Dermis blood vessel endothelial cell (primary cell): ENCODE measurements at regions not wholly inside any gene's neighbourhood (a gene's known extent, or its start where the extent isn't known, plus 50 kb on each side); places are given as distances from the start of the nearest gene placed in this dataset.
"Not testable (repeated sequence)": the region's sequence is repeated elsewhere in the genome, so short reads cannot be mapped to it uniquely, and the experiment has no call there.

Experiments used
- DNase-seq: peaks from one replicate; pipeline ENCODE4 v3.0.0; 2010

DNA sequence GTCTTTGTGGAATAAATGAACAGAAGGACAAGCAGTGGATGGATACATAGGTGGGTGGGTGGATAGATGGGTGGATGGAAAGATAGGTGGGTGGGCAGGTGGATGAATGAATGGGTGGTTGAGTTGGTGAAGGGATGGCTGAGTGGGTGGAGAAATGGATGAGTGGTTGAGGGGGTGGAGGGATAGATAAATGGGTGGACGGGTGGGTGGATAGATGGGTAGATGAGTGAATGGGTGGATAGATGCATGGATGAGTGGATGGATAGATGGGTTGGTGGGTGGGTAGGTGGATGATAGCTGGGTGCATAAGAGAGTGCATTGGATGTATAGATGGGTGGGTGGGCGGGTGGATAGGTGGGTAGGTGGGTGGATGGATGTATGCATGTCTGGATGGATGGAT is 63.5 kb downstream of the UNC93B1 start:
- not testable (repeated sequence) for DNase-seq

DNA sequence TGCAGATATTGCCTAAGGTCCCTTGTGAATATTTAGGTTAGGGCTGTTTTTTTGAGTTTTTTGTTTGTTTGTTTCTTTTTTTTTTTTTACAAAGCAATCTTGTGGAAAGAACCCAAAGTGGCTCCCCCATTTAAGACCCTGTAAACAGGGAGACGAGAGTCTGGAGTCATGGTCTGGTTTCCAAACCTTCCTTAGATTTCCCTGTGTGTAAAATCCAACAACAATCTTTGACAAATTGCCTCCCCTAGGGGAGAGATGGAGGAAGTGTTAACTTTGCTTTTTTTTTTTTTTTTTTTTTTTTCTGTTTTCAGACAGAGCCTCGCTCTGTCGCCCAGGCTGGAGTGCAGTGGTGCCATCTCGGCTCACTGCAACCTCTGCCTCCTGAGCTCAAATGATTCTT is 64.9 kb downstream of the UNC93B1 start:
- not testable (repeated sequence) for DNase-seq

DNA sequence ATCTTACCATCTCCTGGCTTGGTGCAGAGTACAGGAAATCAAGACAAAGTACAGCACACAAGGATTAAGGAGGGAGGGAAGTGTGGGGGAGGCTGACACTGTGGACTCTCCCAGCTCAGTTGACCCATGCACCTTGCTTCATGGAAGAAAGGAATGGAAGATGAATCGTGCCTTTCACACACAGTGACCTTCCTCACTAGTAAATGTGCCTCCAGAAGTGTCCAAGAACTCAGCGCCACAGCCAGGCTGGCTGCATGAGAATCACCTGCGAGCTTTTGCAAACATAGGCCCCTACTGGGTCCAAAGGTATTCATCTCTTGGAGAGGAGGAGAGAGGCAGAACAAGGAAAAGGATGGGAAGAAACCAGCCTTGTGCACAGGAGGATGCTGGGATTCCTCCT is 65.5 kb downstream of the UNC93B1 start:
- DNase-seq, result not testable (repeated sequence)

DNA sequence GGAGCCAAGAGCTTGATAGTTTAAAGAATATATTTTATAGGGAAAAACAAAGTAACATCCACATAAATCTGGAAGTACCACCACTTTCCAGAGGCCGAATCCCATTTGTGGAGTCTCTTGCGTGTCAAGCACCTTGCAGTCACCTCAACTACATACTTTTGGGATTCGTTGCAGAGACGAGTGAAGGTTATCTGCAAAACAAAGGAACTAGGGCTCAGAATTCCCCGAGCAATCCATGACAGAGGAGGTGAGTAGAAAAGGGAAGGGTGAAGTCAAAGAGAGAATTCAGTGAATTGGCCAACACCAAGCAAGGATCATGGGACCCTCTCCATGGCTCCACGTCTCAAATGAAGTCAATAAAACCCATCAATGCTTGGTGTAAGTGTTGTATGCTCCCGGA is 80.3 kb downstream of the UNC93B1 start:
- not testable (repeated sequence) for DNase-seq

DNA sequence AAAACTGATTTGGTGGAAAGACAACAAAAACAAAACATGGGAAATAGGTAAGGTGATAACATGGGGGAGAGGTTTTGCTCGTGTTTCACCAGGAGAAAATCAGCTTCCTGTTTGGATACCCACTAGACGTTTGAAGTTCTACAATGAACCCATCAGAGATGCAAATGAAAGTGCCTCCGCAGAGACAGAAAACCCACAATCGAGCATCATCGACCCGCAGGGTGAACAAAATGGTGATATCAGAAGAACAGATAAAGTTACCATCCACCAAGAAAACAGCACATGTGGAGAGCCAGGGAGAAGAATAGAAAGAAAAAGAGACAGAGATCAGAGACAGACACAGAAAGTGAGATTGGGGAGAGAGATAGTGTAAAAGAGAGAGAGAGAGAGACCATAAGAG is 83.4 kb downstream of the UNC93B1 start:
- DNase-seq, result not testable (repeated sequence)

DNA sequence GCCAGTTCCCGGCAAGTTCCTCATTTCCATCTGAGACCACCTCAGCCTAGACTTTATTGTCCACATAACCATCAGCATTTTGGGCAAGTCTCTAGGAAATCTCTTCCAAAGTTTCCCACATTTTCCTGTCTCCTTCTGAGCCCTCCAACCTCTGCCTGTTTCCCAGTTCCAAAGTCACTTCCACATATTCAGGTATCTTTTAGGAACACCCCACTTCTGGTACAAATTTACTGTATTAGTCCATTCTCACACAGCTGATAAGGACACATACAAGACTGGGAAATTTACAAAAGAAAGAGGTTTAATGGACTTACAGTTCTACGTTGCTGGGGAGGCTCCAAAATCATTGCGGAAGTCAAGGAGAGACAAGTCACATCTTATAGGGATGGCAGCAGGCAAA is 91.7 kb downstream of the UNC93B1 start:
- not testable (repeated sequence) for DNase-seq

DNA sequence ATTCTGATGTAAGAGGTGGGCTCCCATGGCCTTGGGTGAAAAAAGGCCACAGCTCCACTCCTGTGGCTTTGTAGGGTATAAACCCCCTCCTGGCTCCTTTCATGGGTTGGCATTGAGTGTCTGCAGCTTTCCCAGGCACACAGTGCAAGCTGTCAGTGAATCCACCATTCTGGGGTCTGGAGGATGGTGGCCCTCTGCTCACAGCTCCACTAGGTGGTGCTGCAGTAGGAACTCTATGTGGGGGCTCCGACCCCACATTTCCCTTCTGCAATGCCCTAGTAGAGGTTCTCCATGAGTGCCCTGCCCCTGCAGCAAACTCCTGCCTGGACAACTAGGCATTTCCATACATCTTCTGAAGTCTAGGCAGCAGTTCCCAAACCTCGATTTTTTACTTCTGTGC is 92.7 kb downstream of the UNC93B1 start:
- not testable (repeated sequence) for DNase-seq

DNA sequence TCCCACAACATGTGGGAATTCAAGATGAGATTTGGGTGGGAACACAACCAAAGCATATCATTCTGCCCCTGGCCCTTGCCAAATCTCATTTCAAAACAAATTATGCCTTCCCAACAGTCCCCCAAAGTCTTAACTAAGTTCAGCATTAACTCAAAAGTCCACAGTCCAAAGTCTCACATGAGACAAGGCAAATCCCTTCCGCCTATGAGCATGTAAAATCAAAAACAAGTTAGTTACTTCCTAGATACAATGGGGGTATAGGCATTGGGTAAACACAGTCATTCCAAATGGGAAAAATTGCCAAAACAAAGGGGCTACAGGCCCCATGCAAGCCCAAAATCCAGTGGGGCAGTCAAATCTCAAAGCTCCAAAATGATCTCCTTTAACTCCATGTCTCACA is 93.1 kb downstream of the UNC93B1 start:
- not testable (repeated sequence) for DNase-seq

DNA sequence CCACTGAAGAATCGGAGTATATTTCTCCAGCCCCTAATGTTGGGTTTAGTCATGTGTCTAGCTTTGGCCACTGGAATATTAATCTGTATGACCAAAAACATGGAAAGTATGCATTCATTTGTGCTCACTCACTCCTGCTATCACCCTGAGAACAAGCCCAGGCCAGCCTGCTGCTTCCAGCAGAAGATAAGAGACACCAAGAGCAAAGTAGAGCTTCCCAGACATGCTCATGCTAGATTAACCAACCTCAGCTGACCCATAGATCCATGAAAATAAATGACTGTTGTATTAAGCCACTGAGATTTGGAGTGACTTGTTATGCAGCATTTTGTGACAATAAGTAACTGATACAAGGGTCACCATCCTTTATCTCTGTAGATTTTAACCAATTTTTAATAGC is 96.9 kb downstream of the UNC93B1 start:
- not testable (repeated sequence) for DNase-seq

DNA sequence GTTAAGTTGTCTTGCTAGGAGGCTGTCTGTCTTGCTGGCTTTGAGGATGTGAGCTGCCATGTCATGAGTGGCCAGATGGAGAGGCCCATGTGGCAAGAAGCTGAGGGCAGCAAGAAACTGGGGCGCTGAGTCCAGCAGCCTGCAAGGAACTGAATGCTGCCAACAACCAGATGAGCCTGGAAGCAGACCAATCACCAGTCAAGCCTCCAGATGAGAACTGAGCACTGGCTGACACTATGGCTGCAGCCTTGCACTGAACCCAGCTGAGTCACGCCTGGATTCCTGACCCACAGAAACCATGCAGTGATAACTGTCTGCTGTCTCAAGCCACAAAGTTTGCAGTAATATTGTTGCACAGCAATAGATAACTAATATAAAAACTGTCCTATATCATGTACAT is 104.4 kb downstream of the UNC93B1 start:
- not testable (repeated sequence) for DNase-seq

DNA sequence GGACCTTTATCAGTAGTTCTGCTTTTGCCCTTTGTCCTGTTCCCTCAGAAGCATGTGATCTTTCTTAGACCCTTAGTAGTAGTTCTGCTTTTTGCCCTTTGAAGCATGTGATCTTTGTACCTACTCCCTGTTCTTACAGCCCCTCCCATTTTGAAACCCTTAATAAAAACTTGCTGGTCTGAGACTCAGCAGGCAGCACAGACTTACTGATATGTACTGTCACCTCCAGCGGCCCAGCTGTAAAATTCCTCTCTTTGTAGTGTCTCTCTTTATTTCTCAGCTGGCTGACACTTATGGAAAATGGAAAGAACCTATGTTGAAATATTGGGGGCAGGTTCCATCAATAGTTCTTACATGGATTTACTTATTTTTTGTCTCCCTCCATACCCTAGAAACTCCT is 110.4 kb downstream of the UNC93B1 start:
- DNase-seq, result not testable (repeated sequence)

DNA sequence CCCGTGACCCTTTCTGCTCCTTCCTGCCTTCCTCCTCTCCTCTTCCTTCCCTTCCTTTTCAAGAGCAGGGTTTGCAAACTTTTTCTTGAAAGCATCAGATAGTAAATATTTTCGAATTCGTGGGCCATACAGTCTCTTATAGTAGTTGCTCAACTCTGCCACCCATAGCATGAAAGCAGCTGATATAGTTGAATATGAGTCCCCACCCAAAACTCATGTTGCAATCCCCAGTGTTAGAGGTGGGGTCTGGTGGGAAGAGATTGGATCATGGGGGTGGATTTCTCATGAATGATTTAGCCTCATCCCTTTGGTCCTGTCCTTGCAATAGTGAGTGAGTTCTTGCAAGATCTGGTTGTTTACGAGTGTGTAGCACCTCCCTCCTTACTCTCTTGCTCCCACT is 114.3 kb downstream of the UNC93B1 start:
- not testable (repeated sequence) for DNase-seq

DNA sequence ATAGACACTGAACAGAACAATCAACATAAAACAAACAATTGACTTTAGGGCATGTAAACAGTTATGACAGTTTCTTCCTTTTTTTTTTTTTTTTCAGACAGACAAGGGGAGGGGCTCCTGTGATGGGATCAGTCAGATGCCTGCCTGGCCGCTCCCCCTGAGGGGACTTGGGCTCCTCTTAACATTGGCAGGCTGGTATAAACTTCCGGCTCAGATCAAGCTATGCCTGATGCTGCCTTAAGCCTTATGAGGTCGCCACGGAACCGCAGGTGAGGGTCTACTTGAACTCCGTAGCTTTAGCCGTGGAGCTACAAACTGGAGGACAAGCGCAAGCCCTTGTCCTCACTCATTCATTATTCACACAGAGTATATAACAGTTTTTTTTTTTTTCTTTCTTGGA is 115.8 kb downstream of the UNC93B1 start:
- not testable (repeated sequence) for DNase-seq

DNA sequence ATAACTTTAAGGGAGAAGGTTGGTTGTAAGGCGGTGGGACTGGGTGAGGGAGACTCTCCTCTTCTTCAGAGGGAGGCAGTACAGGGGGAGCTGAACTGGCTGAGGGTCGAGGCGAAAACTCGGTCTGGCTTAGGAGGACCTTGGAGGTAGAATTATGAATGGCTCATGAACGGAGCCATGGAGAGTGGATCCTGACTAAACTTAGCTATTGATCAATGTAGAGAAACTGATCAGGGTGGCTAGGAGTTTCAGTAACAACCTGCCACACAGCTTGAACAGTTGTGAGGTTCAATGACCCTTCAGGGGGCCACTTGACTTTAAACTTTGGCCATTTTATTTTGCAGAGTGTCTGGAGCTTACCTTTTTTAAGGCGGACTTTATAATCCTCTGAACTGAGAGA is 117.2 kb downstream of the UNC93B1 start:
- not testable (repeated sequence) for DNase-seq

DNA sequence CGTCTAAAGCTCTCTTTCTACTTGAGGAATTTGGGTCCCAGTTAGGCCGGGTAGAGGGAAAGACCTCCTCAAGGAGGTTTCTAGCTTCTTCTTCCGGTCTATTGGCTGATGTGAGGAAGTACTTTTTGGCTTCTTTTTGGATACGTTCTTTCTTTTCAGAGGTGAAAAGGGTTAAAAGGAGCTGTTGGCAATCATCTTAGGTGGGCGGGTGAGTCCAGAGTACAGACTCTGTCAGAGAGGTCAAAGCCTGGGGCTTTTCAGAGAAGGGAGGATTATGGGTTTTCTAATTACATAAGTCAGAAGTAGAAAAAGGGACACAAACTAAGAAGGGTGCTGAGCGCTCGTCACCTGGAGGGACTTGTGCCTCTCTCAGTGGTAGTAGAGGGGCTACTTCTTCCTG is 117.7 kb downstream of the UNC93B1 start:
- DNase-seq, result not testable (repeated sequence)

DNA sequence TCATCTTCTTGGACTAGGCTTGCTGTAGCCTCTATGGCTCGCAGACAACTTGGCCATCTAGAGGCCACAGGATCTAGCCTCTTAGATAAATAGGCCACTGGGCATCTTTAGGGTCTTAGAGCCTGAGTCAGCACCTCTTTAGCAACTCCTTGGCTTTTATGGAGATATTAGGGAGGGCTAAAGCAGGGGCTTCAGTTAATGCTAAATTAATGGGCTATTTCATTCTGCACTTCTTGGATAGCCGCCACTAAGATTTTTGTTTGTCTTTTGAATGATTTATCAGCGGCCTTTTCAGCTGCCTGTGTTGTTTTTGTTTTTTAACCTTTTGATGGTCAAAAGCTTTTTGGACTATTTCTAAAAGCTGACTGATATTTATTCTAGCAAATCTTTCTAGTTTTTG is 118.3 kb downstream of the UNC93B1 start:
- DNase-seq, result not testable (repeated sequence)

DNA sequence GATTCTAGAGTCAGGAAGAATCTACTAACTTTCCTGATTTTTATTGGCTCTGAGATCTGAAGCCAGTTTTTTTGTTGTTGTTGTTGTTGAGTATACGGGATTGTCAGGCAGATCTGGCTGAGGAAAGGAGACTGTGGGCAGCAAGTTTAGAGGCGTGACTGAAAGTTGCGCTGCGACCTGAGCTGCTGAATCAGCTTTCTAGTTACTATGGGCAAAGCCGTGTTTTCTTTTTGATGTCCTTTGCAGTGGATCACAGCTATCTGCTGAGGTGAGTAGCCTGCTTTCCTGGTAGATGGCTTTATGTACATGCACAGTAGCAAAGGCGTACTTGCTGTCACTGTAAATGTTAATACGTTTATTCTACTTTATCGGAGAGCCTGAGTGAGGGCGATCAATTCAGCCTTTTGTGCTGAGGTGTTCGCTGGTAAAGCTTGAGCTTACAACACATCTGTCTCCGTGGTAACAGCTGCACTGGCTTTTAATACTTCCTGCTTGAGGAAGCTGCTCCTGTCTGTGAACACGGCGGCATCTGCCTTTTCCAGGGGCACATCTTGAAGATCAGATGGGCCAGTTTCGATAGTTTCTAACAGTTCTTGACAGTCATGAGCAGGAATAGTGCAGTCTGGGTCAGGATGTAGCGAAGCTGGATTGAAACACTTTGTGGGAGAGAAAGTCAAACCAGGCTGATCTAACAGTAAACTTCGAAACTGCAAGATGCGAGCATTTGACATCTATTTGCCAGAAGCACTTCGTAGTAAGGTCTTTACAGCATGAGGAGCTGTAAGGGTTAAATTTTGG is 118.9 kb downstream of the UNC93B1 start:
- DNase-seq, result not testable (repeated sequence)

DNA sequence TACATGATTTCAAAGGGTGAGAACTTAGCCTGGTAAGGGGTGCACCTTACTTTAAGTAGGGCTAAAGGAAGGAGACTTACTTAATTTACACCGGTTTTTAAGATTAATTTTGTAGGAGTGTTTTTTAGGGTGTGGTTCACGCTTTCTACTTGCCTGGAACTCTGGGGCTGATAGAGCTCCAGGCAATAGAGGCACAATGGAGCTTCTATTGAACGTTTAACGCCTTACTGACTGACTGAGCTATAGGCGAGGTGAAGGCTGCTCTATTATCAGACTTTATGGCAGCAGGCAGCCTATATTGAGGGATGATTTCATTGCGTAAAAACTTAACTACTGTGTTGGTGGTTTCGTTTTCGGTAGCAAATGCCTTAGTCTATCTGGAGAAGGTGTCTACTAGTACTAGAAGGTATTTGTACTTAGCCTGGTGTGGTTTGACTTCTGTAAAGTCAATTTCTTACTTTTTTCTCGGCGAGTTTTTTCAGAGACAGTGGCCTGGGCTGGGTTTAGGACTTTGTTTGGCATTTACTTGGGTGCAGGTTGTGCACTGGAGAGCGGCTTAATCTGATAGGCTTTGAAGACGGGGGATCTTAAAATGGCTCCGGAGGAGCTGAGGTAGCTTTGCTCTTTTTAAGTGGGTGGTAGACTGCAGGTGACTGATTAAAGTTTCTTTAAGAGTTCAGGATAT is 119.7 kb downstream of the UNC93B1 start:
- not testable (repeated sequence) for DNase-seq

DNA sequence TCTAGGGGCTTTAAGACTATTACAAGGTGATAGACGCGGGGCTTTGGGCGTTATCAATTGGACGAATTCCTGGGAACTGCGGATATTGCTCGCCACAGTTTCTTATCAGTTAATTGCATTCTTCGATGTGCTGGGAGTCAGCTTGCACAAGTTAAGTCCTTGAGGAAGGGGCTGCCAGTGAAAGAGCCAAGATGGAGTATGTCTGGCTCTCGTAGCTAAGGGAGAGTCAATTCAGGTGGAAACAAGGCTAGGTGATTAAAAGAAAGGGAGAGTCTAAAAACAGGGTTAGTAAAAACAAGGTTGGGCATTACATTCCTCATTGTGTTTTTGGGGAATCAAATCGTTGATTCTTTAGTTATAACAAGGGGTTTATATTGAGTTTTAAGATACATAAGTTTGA is 121.6 kb downstream of the UNC93B1 start:
- DNase-seq, result not testable (repeated sequence)

DNA sequence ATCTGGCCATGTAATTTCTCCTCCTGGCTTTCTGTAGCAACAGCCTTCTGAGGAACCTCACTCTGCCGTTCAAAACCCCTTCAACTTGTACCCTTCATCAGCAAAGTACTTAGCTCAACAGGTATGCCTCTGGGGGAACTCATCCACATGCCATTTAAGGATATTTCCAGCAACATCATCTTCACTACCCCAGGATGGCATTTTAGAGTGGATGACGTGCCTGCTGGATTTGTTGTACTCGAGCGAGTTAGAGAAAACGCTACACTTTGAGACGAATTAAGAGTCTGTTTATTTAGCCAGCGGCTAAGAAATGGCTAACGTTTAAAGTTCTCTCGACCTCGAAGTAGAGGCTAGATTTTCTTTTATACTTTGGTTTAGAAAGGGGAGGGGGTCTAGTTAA is 122.1 kb downstream of the UNC93B1 start:
- DNase-seq, result not testable (repeated sequence)

DNA sequence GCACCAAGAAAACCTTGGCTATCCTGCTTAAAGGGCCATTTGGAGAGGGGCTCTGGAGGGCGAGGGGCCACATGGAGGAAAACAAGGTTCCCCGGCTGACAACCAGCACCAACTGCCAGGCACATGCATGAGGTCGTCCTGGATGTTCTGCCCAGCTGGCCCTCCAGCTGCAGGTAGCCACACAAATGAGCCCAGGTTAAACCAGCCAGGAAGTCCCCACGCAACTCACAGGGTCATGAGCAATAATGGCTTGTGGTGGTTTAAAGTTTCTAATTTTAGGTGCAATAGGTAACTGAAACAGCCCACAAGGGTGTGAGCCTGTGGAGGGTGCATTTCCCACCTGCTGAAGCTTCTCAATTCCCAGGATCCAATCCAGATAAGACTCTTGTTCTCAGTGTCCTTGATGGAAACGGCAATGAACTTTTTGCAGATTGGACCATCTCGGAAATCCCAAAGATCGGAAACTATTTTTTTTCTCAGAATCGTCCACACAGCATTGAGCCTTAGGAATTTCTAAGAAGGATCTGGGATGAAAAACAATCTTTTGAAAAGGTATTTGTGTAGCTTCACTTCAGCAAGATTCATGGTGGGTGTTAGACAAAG is 123.2 kb downstream of the UNC93B1 start:
- not testable (repeated sequence) for DNase-seq

DNA sequence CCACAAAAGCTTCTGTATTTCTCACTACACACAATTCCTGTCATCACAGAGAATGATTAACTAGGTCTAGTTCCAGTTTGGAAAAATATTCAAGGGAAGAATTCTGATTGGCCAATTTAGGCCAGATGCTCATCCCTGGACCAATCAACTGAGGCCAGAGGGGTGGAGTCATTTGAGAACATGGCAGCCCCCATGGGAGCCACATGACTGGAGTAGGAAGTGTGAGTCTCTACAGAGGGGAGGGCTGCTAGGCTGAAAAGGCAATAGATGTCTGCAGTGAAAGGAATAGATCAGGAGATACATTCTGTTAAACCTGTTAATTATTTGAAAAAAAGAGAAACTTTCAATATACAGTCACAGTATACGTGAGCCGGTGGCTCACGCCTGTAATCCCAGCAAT is 125.2 kb downstream of the UNC93B1 start:
- not testable (repeated sequence) for DNase-seq

DNA sequence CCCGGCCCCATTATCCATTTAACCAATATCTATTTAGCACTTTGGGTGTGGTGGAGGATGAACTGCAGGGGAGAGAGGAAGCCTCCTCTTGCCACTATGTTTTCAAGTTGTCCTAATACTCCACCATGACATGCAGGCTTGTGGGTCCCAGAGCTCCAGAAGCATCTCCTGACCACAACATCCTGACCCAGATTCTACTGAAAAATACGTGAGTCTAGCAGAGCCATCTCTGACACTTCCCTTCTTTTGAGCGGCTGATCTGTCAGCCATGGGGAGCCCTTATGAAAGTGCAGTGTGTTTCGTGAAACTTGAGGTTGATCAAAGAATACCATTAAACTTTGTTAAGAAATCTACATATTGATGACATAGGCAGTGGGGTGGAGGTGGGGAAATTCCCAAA is 126.6 kb downstream of the UNC93B1 start:
- DNase-seq, result not testable (repeated sequence)

DNA sequence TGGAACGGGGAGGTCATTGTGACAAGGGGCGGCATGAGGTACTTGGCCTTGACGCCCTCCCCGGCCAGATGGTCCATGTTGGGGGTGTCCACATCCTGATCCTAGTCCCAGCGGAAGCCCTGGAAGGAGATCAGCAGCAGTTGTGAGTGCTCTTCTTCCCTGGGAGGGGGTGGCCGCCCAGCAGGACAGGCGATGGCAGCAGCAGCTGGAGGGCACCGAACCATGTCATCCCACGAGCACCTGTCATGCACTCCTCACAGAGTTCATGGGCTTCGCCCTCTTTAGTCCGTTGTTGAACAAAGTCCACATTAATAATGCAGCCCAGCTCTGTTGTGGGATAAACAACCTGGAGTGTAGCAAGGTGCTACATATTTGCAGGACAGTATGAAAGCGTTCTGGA is 130.7 kb downstream of the UNC93B1 start:
- DNase-seq, result not testable (repeated sequence)
